GM19372 (cell line): ENCODE measurements at regions not wholly inside any gene's neighbourhood (a gene's known extent, or its start where the extent isn't known, plus 50 kb on each side); places are given as distances from the start of the nearest gene placed in this dataset.

Source experiments
- ATAC-seq: cut with Tn5 transposase; IDR thresholded peaks from one replicate; pipeline ENCODE4 v1.9.1; 2021; ENCODE audit warnings: mild to moderate bottlenecking, low read depth, moderate library complexity; ENCODE audit not compliant: unreplicated experiment

DNA sequence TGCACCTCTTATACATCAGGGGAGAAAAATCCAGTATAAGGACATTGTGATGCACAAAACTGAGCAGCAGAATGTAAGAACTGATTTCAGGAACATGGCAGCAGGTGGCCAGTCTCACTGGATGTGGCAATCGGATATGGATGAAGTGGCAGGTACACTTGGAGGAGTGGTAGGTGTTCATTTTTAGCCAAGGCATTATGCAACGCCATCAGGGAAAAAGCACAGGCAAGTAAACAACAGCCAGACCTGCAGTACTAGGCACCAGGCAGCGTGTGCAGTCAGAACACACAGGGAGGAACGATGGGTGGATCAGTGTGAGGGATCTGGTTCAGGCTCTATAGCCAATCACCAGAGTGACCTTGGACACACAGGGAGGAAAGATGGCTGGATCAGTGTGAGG, 77.4 kb upstream of the GCFC2 start:
- ATAC-seq, result no peak

DNA sequence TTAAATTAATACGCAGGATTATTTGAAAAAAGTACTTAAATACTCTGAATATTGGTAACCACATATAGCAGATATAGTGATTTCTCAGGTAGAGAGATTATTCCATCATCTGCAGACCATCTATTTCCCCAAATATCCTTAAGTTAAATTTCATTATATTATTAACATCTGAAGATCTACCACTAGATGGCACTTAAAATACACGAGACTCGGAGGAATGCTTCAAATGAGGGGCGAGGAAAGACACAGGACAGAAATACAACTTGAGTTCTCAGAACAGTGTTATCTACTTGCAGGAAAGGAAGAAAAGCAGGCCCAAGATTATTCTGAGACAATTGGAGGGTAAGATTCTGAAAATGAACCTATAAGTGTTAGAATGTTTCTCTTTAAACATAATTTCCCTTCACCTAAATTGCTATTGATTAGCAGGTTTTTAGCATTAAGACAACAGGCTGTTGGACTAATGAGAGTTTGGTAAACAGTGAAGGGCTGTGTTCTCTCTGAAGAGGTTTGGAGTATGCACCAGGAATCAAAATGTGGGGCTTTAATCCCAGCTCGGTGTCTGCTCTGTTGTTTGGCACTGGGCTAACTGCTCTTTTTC, 76.9 kb upstream of the GCFC2 start:
- no peak for ATAC-seq

DNA sequence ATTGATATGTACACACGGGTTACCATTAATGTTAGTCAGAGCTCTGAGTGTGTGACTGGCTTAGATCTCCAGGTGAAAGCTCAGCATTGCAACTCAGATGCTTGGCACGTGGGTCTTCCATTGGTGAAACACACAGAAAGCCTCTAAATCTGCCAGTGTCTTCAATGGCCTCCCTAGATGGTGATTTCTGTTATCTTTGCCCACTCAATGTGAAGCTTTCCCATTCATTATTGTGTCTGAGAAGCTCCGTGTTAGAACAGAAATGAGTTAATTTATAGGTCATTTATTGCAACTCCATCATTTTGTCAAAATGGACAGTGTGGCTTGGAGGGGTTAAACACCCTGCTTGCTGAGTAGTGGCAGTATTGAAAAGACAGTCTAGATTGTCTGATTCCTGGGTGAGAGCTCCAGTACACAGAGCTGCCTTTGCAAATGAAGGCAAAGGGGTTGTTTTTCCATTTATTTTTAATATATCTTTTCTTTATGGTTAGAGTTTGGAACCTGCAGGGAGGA, 64.7 kb upstream of the GCFC2 start:
- ATAC-seq, result no peak

DNA sequence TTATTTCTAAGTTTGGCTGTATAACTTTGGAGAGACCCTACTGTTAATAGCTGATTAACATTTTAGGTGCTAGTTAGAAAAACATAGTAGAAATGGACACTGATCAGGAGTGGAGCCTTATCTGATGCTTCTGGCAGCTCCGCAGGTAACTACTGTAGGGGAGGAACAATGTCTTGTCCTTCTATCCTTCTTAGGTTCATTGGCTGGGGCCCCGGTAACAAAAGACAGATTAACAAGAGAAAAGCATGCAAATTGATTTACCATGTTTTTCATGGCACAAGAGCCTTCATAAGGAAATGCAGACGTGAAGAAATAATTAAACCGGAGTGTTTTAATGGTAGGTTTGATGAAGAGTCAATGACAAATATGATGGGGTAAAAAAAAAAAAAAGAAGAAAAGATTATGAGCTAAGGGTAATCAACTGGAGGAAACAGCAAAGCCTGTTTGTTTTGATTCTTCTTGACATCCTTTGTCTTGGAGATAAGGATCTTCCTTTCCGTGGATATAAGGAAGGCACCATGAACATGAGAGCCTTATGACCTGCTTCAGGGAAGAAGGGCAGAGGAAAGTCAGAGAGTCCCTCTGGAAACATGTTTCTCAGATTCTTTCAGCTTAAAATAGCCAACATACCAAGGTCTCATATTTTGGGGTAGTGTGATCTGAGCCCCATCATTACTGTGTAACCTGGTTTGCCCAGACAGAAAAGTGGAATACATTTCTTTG, 62.4 kb upstream of the GCFC2 start:
- no peak for ATAC-seq

DNA sequence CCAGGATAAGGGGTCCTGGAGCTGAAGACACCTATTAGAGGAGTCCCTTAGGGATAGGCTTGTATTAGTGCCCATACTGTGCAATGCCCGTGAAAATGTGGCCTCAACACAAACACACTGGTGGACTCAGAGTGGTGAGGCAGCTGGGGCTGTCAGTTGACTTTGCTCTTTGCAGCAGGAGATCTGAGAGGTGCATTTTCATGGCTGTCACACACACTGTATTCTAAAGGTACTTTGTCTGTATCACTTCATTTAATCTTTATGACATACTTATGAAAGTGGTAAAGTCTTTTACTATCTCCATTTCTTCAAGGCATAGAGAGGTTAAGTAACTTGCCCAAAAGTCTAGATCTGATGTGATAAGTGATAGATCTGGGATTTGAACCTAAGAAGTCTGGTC, 55.1 kb upstream of the GCFC2 start:
- no peak for ATAC-seq

DNA sequence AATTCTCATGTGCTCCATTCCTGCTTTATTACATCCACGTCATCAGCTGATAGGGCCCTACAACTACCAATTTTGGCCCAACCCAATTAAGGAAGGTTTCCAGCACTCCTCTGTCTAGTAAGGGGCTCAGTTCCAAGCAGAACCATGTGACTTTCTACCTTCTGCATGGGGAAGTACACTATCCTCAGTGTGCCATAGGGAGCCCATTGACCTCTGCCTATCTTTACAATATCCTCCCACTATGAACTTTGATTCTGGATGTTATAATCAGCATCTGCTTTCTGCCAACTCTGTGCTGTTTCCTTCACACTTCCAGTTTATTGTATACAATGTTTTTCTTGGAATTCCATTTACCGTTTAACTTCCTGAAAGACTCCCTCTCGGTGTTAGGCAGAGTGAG, 53.9 kb upstream of the GCFC2 start:
- no peak for ATAC-seq
